HUDEP-2 (cell line): ENCODE measurements at regions not wholly inside any gene's neighbourhood (a gene's known extent, or its start where the extent isn't known, plus 50 kb on each side); places are given as distances from the start of the nearest gene placed in this dataset.
"Not testable (repeated sequence)": the region's sequence is repeated elsewhere in the genome, so short reads cannot be mapped to it uniquely, and the experiment has no call there.

ENCODE experiments used
- DNase-seq, 76 experiments: peaks; one replicate each; lab custom pipeline; 2025; ENCODE audit not compliant: unreplicated experiment in 76 of 76; lab: John Stamatoyannopoulos, UW

- DNase-seq = no peak
Measured at GRCh38 chr5:74465724-74466123, 174.8 kb downstream of the ENC1 start.

GRCh38 chr5:74464512-74465209 lies 175.9 kb downstream of the ENC1 start:
- DNase-seq = no peak

DNA sequence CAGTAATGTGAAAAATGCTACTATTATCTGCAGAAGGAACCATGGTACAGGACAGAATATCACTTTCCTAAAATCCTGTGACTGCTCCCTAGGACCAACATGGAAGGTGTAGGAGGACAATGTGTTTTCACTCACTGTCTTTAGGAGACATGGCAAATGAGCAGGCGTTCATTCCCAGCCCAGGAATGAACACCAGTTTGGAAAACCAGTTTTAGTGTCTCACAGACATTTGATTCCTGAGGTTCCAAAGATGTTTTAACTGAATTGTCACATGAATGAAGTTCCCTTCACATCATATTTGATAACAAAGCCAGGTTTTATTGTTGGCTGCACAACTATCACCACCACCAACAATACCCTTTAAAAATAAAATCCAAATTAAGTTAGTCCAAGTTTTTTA lies 178.2 kb downstream of the ENC1 start:
- DNase-seq = no peak

DNA sequence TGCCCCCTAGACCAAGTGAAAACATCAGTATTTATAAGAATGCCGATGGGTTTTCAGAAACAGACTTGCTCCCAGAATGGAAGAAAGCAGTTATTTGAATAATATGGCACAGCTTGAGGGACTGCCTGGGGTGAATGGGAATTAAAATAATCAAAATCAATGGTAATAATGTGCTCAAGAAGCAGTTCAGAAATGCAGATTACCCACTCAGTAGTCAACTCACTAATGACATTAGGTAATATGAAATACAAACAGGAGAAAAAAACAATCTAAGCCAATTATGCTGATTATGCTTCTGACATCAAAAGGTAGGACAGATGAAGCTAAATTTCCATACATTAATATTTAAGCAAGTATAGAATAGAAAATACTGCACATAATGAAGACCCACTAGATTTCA lies 179.3 kb downstream of the ENC1 start:
- no peak for DNase-seq

DNA sequence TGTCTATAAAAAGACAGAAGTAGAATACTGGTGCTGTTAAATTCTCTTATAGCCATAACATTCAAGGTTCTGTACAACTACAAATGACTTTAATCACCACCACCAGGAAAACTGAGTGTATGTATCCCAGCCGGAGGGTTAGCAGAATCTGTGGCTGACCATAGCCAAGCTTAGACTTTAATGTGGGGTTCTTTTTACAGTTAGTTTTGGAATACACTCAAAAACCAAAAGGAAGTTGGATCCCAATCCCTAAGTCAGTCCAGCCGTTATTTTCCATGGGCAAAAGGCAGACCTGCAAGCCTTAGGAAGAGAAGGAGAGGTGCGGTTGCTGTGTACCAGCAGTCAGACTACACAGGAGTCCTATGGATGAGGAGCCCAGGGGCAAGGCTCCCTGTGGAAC lies 179.8 kb downstream of the ENC1 start:
- no peak for DNase-seq

DNA sequence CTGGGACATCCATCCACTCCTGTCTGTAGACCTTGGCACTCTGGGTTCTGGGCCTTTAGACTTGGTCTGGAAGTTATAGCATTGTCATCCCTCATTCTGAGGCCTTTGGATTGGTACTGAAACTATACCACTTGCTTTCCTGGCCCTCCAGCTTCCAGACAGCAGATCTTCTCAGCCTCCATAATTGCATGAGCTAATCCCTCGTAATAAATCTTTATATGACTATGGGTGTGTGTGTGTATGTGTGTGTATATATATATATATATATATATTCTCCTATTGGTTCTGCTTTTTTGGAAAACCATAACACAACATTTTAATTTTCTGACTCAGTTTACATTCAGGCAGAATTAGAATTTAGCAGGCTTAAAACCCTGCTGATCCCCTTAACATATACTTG lies 180.5 kb downstream of the ENC1 start:
- DNase-seq = no peak

GRCh38 chr5:74457876-74458275 lies 182.7 kb downstream of the ENC1 start:
- DNase-seq = no peak

DNA sequence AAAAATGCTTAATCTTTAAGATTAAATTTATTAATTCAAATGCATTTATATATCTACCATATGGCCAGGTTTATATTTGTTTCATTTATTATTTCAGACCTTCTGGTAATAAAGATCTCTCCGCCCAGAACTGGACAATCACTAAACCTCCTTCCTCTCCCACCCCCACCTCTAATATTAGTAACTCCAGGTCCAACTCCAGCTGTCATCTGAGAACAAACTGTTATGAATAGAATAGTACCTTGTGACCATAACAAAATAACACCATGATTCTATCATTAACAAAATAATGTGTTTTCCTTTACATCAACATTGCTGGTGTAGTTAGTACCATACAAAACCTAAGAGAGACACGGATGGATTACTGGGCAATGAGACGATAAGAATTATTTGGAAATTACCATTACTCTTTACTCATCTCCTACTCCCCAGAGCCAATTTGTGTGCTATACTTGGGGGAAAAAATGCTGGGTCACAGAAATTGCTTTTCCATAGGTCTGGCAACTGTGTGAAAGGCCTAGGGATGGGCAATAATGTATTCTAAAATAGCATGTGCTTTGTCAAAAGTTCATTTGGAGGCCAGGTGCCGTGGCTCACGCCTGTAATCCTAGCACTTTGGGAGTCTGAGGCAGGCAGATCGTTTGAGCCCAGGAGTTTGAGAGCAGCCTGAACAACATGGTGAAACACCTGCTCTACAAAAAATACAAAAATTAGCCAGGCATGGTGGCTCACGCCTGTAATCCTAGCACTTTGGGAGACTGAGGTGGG lies 186.1 kb downstream of the ENC1 start:
- no peak for DNase-seq

DNA sequence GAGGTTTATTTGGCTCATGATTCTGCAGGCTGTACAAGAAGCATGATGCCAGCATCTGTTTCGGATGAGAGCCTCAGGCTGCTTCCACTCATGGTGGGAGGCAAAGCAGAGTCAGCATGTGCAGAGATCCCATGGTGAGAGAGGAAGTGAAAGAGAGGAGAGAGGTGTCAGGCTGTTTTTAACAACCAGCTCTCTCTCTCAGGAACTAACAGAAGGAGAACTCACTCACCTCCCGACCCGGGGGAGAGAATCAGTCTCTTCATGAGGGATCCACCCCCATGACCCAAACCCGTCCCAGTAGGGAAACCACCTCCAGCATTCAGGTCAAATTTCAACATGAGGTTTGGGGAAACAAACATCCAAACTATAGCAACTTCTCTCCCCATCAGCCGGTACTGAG lies 187.7 kb downstream of the ENC1 start:
- no peak for DNase-seq

DNA sequence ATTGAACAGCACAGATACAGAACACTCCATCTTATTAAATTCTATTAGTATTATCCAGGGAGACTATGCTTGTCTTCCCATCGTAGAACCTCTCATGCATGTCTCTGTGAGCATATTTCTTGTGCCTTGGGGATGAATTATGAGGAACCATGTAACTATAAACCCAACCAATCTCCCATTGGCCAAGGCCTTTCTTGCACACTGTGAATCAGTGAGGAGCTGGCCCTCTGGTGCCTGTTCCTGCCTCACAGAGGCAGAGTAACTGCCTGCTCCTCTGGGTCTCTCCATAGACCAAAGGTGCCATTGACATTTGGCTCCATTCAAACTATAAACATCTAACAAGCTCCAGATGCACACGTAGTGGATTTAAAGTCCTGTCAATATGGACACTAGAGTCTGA lies 190.4 kb downstream of the ENC1 start:
- no peak for DNase-seq

- DNase-seq = no peak
Measured at GRCh38 chr5:74446725-74447241, 193.7 kb downstream of the ENC1 start.

DNA sequence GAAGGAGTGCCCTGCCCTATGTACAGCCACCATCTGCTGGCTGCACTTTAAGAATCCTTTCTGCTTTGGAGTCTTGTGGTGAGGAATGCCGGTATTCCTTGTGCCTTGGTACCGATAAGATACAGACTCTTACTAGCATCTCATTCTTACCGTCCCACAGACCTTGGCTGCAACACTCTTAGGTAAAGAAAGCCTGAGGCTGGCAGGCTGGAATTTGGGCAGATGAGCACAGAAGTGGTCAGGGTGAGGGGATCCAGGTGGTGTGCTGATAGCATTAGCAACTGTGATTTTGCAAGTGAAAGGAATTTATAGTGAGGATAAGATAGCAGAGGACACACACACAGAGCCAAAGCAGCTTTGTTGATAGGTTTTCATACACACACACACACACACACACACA lies 198.1 kb downstream of the ENC1 start:
- no peak for DNase-seq

DNA sequence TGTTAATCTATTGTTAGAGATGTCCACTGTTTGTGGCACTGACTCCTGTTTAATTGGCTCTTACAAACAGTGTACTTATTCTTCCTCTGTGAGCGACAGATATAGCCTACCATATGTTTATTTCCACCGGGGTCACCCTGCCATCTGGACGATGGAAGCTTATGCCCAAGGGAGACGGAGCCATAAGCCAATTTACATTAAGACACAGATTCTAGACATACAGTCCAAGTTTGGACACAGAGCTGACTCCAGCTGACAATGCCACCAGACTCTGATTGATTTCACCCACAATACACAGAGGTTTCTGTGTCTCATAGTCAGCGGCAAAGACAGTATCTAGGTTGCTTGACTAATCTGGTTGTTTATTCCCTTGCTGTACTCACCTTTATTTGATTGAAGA lies 198.9 kb downstream of the ENC1 start:
- DNase-seq = no peak

DNA sequence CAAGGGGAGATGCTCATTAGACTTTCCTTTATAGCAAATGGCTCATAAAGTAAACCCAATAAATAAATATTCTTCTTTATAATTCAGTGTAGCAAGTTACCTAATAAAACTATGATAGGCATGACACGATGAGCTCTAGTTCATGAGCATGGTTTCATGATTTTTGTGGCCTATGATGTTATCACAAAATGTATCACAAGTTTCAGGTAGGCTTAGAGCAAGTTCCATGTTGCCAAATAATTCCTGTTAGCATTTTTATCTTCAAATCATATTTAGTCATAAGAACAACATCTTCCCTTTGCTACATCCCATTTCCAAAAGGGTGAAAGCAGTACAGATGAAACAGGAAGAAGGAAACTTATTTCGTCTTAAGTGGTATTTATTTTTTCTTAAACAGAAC lies 200.2 kb downstream of the ENC1 start:
- DNase-seq = no peak

- not testable (repeated sequence) for DNase-seq
Measured at GRCh38 chr5:74437870-74438269, 202.7 kb downstream of the ENC1 start.

GRCh38 chr5:74433896-74434829 lies 206.4 kb downstream of the ENC1 start:
- no peak for DNase-seq

GRCh38 chr5:74433255-74433895 lies 207.2 kb downstream of the ENC1 start:
- no peak for DNase-seq

DNA sequence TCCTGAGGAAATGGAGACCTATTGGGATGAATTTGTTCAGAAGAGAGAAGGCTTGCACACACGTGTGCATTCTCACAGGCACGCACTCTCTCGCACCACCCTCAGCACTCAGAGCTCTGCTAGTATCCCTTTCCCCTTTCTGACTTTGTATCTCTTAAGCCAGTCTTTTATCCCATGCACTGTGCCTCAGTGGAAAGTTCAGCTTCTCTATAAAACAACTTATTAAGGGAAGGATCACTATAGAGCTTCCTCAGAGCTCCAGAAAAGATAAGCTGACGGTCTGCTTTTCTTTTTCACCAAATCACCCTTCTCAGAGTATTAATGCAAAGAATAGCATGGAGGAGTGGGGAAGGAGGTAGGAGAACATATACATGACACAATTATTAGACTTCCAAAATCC lies 207.8 kb downstream of the ENC1 start:
- DNase-seq = no peak

GRCh38 chr5:74432216-74432615 lies 208.3 kb downstream of the ENC1 start:
- no peak for DNase-seq

GRCh38 chr5:74431290-74431669 lies 209.2 kb downstream of the ENC1 start:
- DNase-seq = no peak
